ENCODE measurements at regions not wholly inside any gene's neighbourhood (a gene's known extent, or its start where the extent isn't known, plus 50 kb on each side); places are given as distances from the start of the nearest gene placed in this dataset.
"Not testable (repeated sequence)": the region's sequence is repeated elsewhere in the genome, so short reads cannot be mapped to it uniquely, and the experiment has no call there.

- no peak for DNase-seq
- H3K27ac ChIP-seq: no peak overlapping the region
- H3K27me3 ChIP-seq: no peaks in the 10 kb centered on the region
- H3K9me3 ChIP-seq: no peaks in the 10 kb centered on the region
- intact Hi-C loops (cut with DNase I): no loop called here
- no peaks in the 10 kb centered on the region for H3K36me3 ChIP-seq
- peaks cover 6% of the 10 kb centered on the region for H3K4me1 ChIP-seq (ENCODE audit: insufficient read depth)
- TF ChIP-seq EP300 (IDR thresholded peaks at IDR 0.05) (no peak), POLR2A (IDR thresholded peaks at IDR 0.05) (no peak), CTCF (IDR thresholded peaks at IDR 0.05) (no peak)
- WGBS, 3 donors: 64 to 78% (median 72%) methylated on average over 13 of the region's 13 CpGs
- H3K4me3 ChIP-seq: no peak overlapping the region
Observed at GRCh38 chr11:96486890-96487611, 97.2 kb downstream of the JRKL start.

DNA sequence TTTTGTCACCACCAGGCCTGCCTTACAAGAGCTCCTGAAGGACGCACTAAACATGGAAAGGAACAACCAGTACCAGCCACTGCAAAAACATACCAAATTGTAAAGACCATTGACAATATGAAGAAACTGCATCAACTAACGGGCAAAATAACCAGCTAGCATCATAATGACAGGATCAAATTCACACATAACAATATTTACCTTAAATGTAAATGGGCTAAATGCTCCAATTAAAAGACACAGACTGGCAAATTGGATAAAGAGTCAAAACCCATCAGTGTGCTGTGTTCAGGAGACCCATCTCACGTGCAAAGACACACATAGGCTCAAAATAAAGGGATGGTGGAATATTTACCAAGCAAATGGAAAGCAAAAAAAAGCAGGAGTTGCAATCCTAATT lies 99.1 kb downstream of the JRKL start:
- H3K9me3 ChIP-seq; DNase-seq; H3K4me3 ChIP-seq; H3K36me3 ChIP-seq; H3K27ac ChIP-seq; H3K4me1 ChIP-seq (ENCODE audit: insufficient read depth); intact Hi-C loops (cut with DNase I); H3K27me3 ChIP-seq: not testable (repeated sequence)
- 90 to 98% (median 94%) methylated on average over 3 of the region's 3 CpGs for WGBS, 3 donors

GRCh38 chr11:96500440-96500839 lies 110.6 kb downstream of the JRKL start:
- 55 to 67% (median 59%) methylated on average over 3 of the region's 3 CpGs for WGBS, 3 donors
- intact Hi-C loops (cut with DNase I): no loop called here
- Histone ChIP-seq H3K36me3 (no peaks in the 10 kb centered on the region), H3K4me3 (no peak overlapping the region), H3K9me3 (no peaks in the 10 kb centered on the region), H3K4me1 (ENCODE audit: insufficient read depth) (no peaks in the 10 kb centered on the region), H3K27ac (no peak overlapping the region), H3K27me3 (no peaks in the 10 kb centered on the region)
- DNase-seq: no peak
- TF ChIP-seq EP300 (IDR thresholded peaks at IDR 0.05) (no peak), CTCF (IDR thresholded peaks at IDR 0.05) (no peak), POLR2A (IDR thresholded peaks at IDR 0.05) (no peak)

DNA sequence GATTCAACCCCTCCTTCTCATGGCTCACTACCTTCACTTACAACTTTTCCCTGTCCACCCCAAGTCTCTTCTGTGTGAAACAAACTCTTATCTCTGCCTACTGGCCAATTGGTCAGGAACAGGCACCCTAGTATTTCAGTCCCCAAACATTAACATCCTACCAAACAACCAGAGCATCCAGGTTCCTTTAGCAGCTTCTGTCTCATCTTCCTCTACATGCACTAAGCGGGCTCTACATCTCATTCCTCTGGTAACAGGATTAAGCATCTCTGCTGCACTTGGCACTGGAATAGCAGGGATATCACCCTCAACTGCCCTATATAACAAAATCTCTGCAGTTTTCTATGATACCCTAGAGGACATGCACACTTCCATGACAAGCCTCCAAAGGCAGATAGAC lies 116.2 kb downstream of the JRKL start:
- TF ChIP-seq CTCF (IDR thresholded peaks at IDR 0.05): no peak
- no peak for TF ChIP-seq EP300 (IDR thresholded peaks at IDR 0.05)
- no peak for TF ChIP-seq POLR2A (IDR thresholded peaks at IDR 0.05)
- Histone ChIP-seq H3K4me1 (ENCODE audit: insufficient read depth) (no peaks in the 10 kb centered on the region), H3K27ac (no peak overlapping the region), H3K27me3 (no peaks in the 10 kb centered on the region), H3K9me3 (no peaks in the 10 kb centered on the region), H3K4me3 (no peak overlapping the region), H3K36me3 (no peaks in the 10 kb centered on the region)
- 100% methylated on average over 1 of the region's 1 CpG for WGBS, 3 donors
- intact Hi-C loops (cut with DNase I): no loop called here
- no peak for DNase-seq

- TF ChIP-seq EP300 (IDR thresholded peaks at IDR 0.05): no peak
- TF ChIP-seq POLR2A (IDR thresholded peaks at IDR 0.05): no peak
- TF ChIP-seq CTCF (IDR thresholded peaks at IDR 0.05): no peak
- no peaks in the 10 kb centered on the region for H3K9me3 ChIP-seq
- H3K4me1 ChIP-seq (ENCODE audit: insufficient read depth): no peaks in the 10 kb centered on the region
- no peaks in the 10 kb centered on the region for H3K36me3 ChIP-seq
- intact Hi-C loops (cut with DNase I): no loop called here
- no peaks in the 10 kb centered on the region for H3K27me3 ChIP-seq
- DNase-seq: no peak
- no peak overlapping the region for H3K27ac ChIP-seq
- 41 to 77% (median 45%) methylated on average over 8 of the region's 8 CpGs for WGBS, 3 donors
- no peak overlapping the region for H3K4me3 ChIP-seq
Observed at GRCh38 chr11:96506953-96507354, 117.1 kb downstream of the JRKL start.
